ENCODE measurements at regions not wholly inside any gene's neighbourhood (a gene's known extent, or its start where the extent isn't known, plus 50 kb on each side); places are given as distances from the start of the nearest gene placed in this dataset.
A peak's percentile ranks its signal among the peaks of the same experiment; 100 is the strongest.
"Not testable (repeated sequence)": the region's sequence is repeated elsewhere in the genome, so short reads cannot be mapped to it uniquely, and the experiment has no call there.

GRCh38 chrX:107296184-107296583, 89.8 kb downstream of the DNAAF6 start:
- not testable (repeated sequence) for DNase-seq (ENCODE audit: low read depth)

- no peak for DNase-seq (ENCODE audit: low read depth)
Observed at GRCh38 chrX:107298276-107298675, 91.9 kb downstream of the DNAAF6 start.

GRCh38 chrX:107301253-107301652, 94.8 kb downstream of the DNAAF6 start:
- no peak for DNase-seq (ENCODE audit: low read depth)

- DNase-seq (ENCODE audit: low read depth) = no peak
Observed at GRCh38 chrX:107304141-107304540, 97.7 kb downstream of the DNAAF6 start.

- no peak for DNase-seq (ENCODE audit: low read depth)
Observed at GRCh38 chrX:107323786-107324492, 117.5 kb downstream of the DNAAF6 start.

GRCh38 chrX:107324493-107325310, 118.3 kb downstream of the DNAAF6 start:
- DNase-seq (ENCODE audit: low read depth) = peak; percentile 7

DNA sequence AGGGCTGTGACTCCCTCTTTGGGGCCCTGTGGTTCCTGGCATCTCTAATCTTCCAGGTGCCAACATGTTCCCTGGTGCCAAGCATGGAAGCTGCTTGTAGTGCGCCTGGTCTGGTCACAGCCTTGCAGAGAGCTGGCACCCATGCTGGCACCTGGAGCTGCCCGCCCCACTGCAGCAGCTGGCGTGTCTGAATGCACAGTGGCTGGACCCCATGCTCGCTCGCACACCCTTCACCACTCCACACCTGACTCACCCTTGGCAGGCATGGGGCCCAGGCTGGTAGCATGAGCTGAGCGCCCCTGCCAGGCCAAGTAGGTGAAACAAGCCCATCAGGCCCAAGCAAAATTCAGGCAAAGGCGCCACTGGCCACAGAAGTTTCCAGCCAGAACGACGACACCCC, 119.1 kb downstream of the DNAAF6 start:
- no peak for DNase-seq (ENCODE audit: low read depth)

GRCh38 chrX:107348051-107348450, 101.4 kb upstream of the FRMPD3 start:
- DNase-seq (ENCODE audit: low read depth) = no peak

- no peak for DNase-seq (ENCODE audit: low read depth)
Observed at GRCh38 chrX:107348990-107349389, 100.5 kb upstream of the FRMPD3 start.

GRCh38 chrX:107355533-107355932, 93.9 kb upstream of the FRMPD3 start:
- DNase-seq (ENCODE audit: low read depth) = no peak

DNA sequence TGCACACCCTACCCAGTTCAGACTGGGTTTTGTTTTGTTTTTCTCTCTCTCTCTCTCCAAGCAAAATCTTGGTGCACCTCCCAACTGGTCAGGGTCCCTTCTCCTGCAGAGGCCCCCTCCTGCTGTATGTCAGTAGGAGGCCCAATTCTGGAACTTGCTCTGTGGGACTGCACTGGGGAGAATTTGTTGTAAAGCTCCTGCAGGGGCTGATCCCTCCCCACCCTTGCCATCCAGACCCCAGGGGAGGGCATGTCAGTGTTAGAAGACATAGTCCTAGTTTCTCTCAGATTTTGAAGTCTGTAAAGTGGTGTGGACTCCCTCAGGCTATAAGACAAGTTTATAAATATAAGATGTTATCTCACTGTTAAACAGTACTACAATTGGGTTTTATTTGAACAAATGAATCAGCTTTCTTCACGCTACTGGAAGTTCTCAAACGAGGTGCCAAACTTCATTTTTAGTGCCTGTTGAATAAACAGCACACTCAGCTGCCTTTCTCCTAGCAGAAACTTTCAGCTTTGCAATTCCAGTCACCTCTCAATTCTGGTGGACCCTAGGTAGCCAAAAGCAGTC, 88.6 kb upstream of the FRMPD3 start:
- DNase-seq (ENCODE audit: low read depth) = no peak

GRCh38 chrX:107370185-107370584, 79.3 kb upstream of the FRMPD3 start:
- not testable (repeated sequence) for DNase-seq (ENCODE audit: low read depth)

DNA sequence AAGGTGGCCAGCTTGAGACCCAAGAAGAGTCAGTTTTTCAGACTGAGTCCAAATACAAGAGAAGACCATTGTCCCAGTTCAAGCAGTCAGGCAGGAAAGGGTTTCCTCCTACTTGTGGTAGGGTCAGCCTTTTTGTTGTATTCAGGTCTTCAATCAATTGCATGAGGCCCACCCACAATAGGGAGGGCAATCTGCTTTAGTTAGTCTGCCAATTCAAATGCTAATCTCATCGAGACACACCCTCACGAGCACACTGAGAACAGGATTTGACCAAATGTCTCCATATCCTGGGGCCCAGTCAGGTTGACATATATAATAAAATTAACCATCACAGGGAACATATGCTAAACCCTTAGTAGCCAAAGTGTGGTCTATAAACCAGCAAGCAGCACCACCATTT, 75.3 kb upstream of the FRMPD3 start:
- DNase-seq (ENCODE audit: low read depth) = no peak

GRCh38 chrX:107374831-107375230, 74.6 kb upstream of the FRMPD3 start:
- no peak for DNase-seq (ENCODE audit: low read depth)

GRCh38 chrX:107376186-107376585, 73.3 kb upstream of the FRMPD3 start:
- not testable (repeated sequence) for DNase-seq (ENCODE audit: low read depth)

GRCh38 chrX:107384397-107385105, 64.9 kb upstream of the FRMPD3 start:
- DNase-seq (ENCODE audit: low read depth) = no peak

GRCh38 chrX:107389726-107390125, 59.7 kb upstream of the FRMPD3 start:
- DNase-seq (ENCODE audit: low read depth) = no peak

DNA sequence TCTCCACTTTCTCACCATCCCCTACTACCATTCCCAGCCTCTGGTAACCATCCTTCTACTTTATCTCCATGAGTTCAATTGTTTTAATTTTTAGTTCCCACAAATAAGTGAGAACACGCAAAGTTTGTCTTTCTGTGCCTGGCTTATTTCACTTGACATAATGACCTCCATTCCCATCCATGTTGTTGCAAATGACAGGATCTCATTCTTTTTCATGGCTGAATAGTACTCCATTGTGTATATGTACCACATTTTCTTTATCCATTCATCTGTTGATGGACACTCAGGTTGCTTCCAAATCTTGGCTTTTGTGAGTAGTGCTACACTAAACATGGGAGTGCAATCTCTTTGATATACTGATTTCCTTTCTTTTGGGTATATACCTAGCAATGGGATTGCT, 55.8 kb upstream of the FRMPD3 start:
- not testable (repeated sequence) for DNase-seq (ENCODE audit: low read depth)

DNA sequence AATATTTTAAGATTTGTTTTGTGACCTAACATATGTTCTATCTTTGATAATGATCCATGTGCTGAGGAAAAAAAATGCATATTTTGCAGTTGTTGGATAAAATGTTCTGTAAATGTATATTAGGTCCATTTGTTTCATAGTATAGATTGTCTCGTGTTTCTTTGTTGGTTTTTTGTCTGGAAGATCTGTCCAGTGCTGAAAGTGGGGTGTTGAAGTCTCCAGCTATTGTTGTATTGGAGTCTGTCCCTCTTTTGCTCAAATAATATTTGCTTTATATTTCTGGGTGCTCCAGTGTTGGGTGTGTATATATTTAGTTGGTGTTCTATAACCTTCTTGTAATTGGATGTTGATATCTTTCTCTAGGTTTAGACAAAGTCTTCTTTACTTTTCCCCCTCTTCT, 53.2 kb upstream of the FRMPD3 start:
- no peak for DNase-seq (ENCODE audit: low read depth)

GRCh38 chrX:107396783-107397182, 52.7 kb upstream of the FRMPD3 start:
- no peak for DNase-seq (ENCODE audit: low read depth)

DNA sequence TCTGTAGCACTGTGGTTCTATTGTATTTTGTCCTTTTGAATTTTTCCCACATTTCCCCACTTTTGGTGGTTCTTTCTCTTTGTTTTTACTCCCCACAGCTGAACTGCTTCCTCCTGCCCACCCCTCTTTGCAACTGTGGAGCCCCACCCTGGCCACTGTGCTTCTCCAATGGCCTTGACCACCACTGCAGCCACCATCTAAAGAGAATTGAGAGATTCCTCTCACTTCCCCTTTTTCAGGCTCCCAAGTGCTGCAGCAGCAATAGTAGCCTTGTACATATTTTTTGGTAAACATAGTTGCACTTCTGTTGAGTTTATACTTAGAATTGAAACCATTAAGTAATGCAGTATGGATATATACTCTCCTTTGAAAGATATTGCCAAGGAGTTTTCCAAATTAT, 51.3 kb upstream of the FRMPD3 start:
- DNase-seq (ENCODE audit: low read depth) = no peak
